ENCODE measurements at regions not wholly inside any gene's neighbourhood (a gene's known extent, or its start where the extent isn't known, plus 50 kb on each side); places are given as distances from the start of the nearest gene placed in this dataset.

DNA sequence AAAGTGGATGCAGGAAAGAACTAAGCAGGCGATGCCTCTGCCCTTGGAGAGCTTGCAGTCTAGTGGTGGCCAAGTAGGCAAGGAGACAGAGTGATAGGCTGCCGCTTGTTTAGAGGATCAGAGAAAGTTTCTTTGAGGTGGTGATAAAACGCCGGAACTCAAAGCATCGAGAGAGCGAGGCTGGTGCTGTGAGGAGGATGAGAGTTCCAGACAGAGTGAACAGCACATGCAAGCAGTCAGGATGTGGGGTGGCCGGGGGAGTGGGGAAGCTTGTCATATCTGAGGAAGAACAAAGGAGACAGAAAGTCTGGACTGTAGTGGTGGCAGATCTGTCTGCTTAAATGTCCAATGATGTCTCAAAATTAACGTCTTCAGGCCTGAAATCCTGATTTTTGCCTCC lies 319.7 kb downstream of the SNAPC1 start:
- no peak overlapping the region for H3K4me3 Mint-ChIP-seq
- H3K9me3 ChIP-seq: no peaks in the 10 kb centered on the region

DNA sequence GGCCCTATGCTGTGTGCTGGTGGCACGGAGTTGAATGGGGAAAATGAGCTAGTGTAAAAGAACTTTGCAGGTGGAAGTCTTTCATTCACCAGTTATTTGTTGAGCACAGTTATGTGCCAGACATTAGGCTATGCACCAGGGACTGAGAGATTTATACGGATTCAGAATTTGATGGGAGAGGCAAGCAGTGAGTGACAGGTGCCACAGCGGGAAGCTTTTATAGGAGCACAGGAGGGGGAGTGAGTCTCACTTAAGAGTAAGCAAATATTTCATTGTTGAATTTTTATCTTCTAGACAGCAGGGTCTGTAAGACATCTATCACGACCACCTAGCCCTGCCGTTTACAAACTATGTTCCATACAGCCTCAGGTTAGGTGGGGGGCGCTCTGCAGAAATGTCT lies 320.6 kb downstream of the SNAPC1 start:
- H3K27ac Mint-ChIP-seq: no peak overlapping the region
- CTCF ChIA-PET: interaction anchor here in 1 of 2 donors (1.4 kb wide), 1 partner anchor 245 kb away, joined by 3 read pairs; no protein-coding TSS in a partner anchor

More for the DNA sequence above, 319.7 kb downstream of the SNAPC1 start:
- Mint-ChIP-seq H3K4me1 (peaks cover 23 to 45% (median 35%) of the 10 kb centered on the region in 3 donors), H3K27me3 (peaks cover 3 to 4% of the 10 kb centered on the region in 2 donors), H3K36me3 (no peaks in the 10 kb centered on the region), H3K27ac (peak overlapping the region in 1 of 2 donors; percentile 30), H3K9me3 (peaks cover 0 to 4% (median 0%) of the 10 kb centered on the region in 3 donors)
- Histone ChIP-seq H3K27ac (ENCODE audit: low read length) (no peak overlapping the region), H3K36me3 (ENCODE audit: control insufficient read depth in 2 of 2, extremely low read depth in 1 of 2, insufficient read depth in 1 of 2, low read length in 1 of 2) (no peaks in the 10 kb centered on the region), H3K4me3 (ENCODE audit: control insufficient read depth in 1 of 2, extremely low read depth in 1 of 2, low read length in 1 of 2) (no peak overlapping the region), H3K27me3 (replicated peaks in 1 of 2; ENCODE audit: control insufficient read depth in 2 of 2, extremely low read depth in 1 of 2, insufficient read depth in 2 of 2, low read length in 1 of 2) (no peaks in the 10 kb centered on the region), H3K4me1 (ENCODE audit: control insufficient read depth in 1 of 2, extremely low read depth in 1 of 2, insufficient read depth in 2 of 2, low read length in 2 of 2) (peaks cover 13 to 30% of the 10 kb centered on the region in 2 experiments)
- ATAC-seq (replicated peaks in 1 of 4) (peak; percentile 35 to 73 (median 44)), DNase-seq (peak in 5 of 35 experiments; percentile 1 to 24 (median 4))
- CTCF ChIA-PET: interaction anchor here in 1 of 2 donors (1.4 kb wide), 1 partner anchor 244 kb away, joined by 3 read pairs; no protein-coding TSS in a partner anchor
- WGBS (ENCODE audit: insufficient coverage): 34% methylated on average over 8 of the region's 8 CpGs
- POLR2A ChIA-PET: no interaction called here

DNA sequence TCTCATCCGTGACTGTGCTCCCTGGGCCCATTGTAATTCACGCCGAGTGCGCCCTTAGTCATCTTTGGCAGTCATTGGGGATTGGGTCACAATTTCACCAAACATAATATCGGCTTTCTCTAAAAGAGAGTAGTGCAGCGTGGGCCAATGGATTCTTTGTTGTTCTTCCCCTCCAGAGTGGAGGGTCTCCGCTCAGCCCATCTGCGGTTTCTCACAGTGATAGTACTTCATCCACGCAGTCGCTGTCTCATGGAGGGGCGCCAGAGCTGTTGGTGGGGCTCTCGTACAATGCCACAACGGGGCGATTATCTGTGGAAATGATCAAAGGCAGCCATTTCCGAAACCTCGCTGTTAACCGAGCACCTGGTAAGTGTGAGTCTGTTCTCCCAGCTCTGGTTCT lies 321.8 kb downstream of the SNAPC1 start:
- Histone ChIP-seq H3K36me3 (ENCODE audit: control insufficient read depth in 2 of 2, extremely low read depth in 1 of 2, insufficient read depth in 1 of 2, low read length in 1 of 2) (no peaks in the 10 kb centered on the region), H3K27ac (ENCODE audit: low read length) (no peak overlapping the region), H3K4me1 (ENCODE audit: control insufficient read depth in 1 of 2, extremely low read depth in 1 of 2, insufficient read depth in 2 of 2, low read length in 2 of 2) (peaks cover 0 to 14% of the 10 kb centered on the region in 2 experiments), H3K9me3 (no peaks in the 10 kb centered on the region), H3K4me3 (ENCODE audit: control insufficient read depth in 1 of 2, extremely low read depth in 1 of 2, low read length in 1 of 2) (no peak overlapping the region), H3K27me3 (replicated peaks in 1 of 2; ENCODE audit: control insufficient read depth in 2 of 2, extremely low read depth in 1 of 2, insufficient read depth in 2 of 2, low read length in 1 of 2) (no peaks in the 10 kb centered on the region)
- ChIA-PET POLR2A (no interaction called here), CTCF (no interaction called here)
- Mint-ChIP-seq H3K4me3 (no peak overlapping the region), H3K9me3 (peaks cover 0 to 4% (median 0%) of the 10 kb centered on the region in 3 donors), H3K36me3 (no peaks in the 10 kb centered on the region), H3K4me1 (peaks cover 10 to 24% (median 15%) of the 10 kb centered on the region in 3 donors), H3K27me3 (peaks cover 5 to 8% of the 10 kb centered on the region in 2 donors), H3K27ac (no peak overlapping the region)
- no peak for ATAC-seq (replicated peaks in 1 of 4)
- DNase-seq: no peak
- WGBS (ENCODE audit: insufficient coverage): 86% methylated on average over 16 of the region's 17 CpGs

More for the DNA sequence above, 320.6 kb downstream of the SNAPC1 start:
- H3K9me3 Mint-ChIP-seq: peaks cover 0 to 4% (median 0%) of the 10 kb centered on the region in 3 donors
- no peaks in the 10 kb centered on the region for H3K36me3 Mint-ChIP-seq
- peaks cover 15 to 36% (median 27%) of the 10 kb centered on the region in 3 donors for H3K4me1 Mint-ChIP-seq
- H3K4me3 Mint-ChIP-seq: no peak overlapping the region
- WGBS (ENCODE audit: insufficient coverage): 90% methylated on average over 2 of the region's 6 CpGs
- H3K27me3 Mint-ChIP-seq: peaks cover 5 to 7% of the 10 kb centered on the region in 2 donors
- peaks cover 5 to 23% of the 10 kb centered on the region in 2 experiments for H3K4me1 ChIP-seq (ENCODE audit: control insufficient read depth in 1 of 2, extremely low read depth in 1 of 2, insufficient read depth in 2 of 2, low read length in 2 of 2)
- H3K27ac ChIP-seq (ENCODE audit: low read length): no peak overlapping the region
- no peak overlapping the region for H3K4me3 ChIP-seq (ENCODE audit: control insufficient read depth in 1 of 2, extremely low read depth in 1 of 2, low read length in 1 of 2)
- no peaks in the 10 kb centered on the region for H3K9me3 ChIP-seq
- no peaks in the 10 kb centered on the region for H3K36me3 ChIP-seq (ENCODE audit: control insufficient read depth in 2 of 2, extremely low read depth in 1 of 2, insufficient read depth in 1 of 2, low read length in 1 of 2)
- no peak for DNase-seq
- POLR2A ChIA-PET: no interaction called here
- H3K27me3 ChIP-seq (replicated peaks in 1 of 2; ENCODE audit: control insufficient read depth in 2 of 2, extremely low read depth in 1 of 2, insufficient read depth in 2 of 2, low read length in 1 of 2): no peaks in the 10 kb centered on the region
- ATAC-seq (replicated peaks in 1 of 4): no peak

DNA sequence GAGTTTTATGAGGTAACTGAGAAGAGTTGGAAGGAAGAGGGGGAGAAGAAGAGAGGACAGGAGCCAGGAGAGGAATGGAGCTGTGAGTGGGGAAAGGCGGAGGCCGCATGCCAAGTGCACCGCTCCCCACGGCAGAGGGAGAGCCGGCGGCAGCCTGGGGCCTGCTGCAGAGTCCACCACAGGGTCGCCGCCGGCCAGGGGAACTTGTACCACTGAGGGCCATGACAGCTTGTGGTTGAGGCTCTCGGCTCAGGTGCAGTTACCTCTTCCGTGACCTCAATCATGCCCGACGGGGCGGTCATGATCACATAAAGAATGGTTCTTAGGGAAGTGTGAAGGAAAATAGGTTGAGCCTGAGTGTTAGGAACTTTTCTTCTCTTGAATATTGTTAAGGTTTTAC lies 325.0 kb downstream of the SNAPC1 start:
- no peaks in the 10 kb centered on the region for H3K36me3 ChIP-seq (ENCODE audit: control insufficient read depth in 2 of 2, extremely low read depth in 1 of 2, insufficient read depth in 1 of 2, low read length in 1 of 2)
- ChIA-PET CTCF (interaction anchor here in 1 of 2 donors (0.5 kb wide), 1 partner anchor 31 kb away, joined by 3 read pairs; no protein-coding TSS in a partner anchor), POLR2A (no interaction called here)
- DNase-seq: no peak
- no peaks in the 10 kb centered on the region for H3K9me3 ChIP-seq
- no peak for ATAC-seq (replicated peaks in 1 of 4)
- no peak overlapping the region for H3K4me3 Mint-ChIP-seq
- H3K27me3 Mint-ChIP-seq: peaks cover 8 to 14% of the 10 kb centered on the region in 2 donors
- peaks cover 0 to 8% (median 5%) of the 10 kb centered on the region in 3 donors for H3K9me3 Mint-ChIP-seq
- H3K4me3 ChIP-seq (ENCODE audit: control insufficient read depth in 1 of 2, extremely low read depth in 1 of 2, low read length in 1 of 2): no peak overlapping the region
- no peak overlapping the region for H3K27ac Mint-ChIP-seq
- H3K36me3 Mint-ChIP-seq: no peaks in the 10 kb centered on the region
- H3K4me1 Mint-ChIP-seq: peaks cover 0 to 6% (median 2%) of the 10 kb centered on the region in 3 donors
- WGBS (ENCODE audit: insufficient coverage): 94% methylated on average over 14 of the region's 14 CpGs
- no peaks in the 10 kb centered on the region for H3K27me3 ChIP-seq (replicated peaks in 1 of 2; ENCODE audit: control insufficient read depth in 2 of 2, extremely low read depth in 1 of 2, insufficient read depth in 2 of 2, low read length in 1 of 2)
- H3K27ac ChIP-seq (ENCODE audit: low read length): no peak overlapping the region
- peaks cover 0 to 6% of the 10 kb centered on the region in 2 experiments for H3K4me1 ChIP-seq (ENCODE audit: control insufficient read depth in 1 of 2, extremely low read depth in 1 of 2, insufficient read depth in 2 of 2, low read length in 2 of 2)

DNA sequence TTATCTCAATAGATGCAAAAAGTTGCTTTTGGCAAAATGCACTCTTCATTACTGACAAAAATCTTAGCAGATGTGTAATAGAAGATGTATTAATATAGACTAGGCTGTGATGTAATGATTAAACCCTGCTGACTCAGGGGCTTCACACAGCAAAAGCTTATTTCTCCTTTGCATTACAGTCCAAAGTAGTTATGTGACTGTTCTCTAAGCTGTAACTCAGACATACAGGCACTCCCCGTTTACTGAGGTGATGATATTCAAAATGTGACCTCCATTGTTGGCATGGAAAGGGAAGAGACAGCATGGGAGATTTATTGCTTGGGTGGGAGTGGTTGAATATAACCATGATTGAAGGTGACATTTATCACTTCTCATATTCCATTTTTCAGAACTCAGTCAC lies 331.5 kb downstream of the SNAPC1 start:
- ATAC-seq (replicated peaks in 1 of 4) (no peak), DNase-seq (no peak)
- Histone ChIP-seq H3K36me3 (ENCODE audit: control insufficient read depth in 2 of 2, extremely low read depth in 1 of 2, insufficient read depth in 1 of 2, low read length in 1 of 2) (no peaks in the 10 kb centered on the region), H3K27me3 (replicated peaks in 1 of 2; ENCODE audit: control insufficient read depth in 2 of 2, extremely low read depth in 1 of 2, insufficient read depth in 2 of 2, low read length in 1 of 2) (no peaks in the 10 kb centered on the region), H3K4me1 (ENCODE audit: control insufficient read depth in 1 of 2, extremely low read depth in 1 of 2, insufficient read depth in 2 of 2, low read length in 2 of 2) (no peaks in the 10 kb centered on the region), H3K9me3 (no peaks in the 10 kb centered on the region), H3K4me3 (ENCODE audit: control insufficient read depth in 1 of 2, extremely low read depth in 1 of 2, low read length in 1 of 2) (no peak overlapping the region), H3K27ac (ENCODE audit: low read length) (no peak overlapping the region)
- peaks cover 3 to 5% (median 4%) of the 10 kb centered on the region in 3 donors for H3K9me3 Mint-ChIP-seq
- no peaks in the 10 kb centered on the region for H3K36me3 Mint-ChIP-seq
- ChIA-PET CTCF (no interaction called here), POLR2A (no interaction called here)
- no peak overlapping the region for H3K27ac Mint-ChIP-seq
- H3K27me3 Mint-ChIP-seq: peaks cover 6 to 9% of the 10 kb centered on the region in 2 donors
- peaks cover 0 to 2% (median 0%) of the 10 kb centered on the region in 3 donors for H3K4me1 Mint-ChIP-seq
- H3K4me3 Mint-ChIP-seq: no peak overlapping the region
- WGBS (ENCODE audit: insufficient coverage): 71% methylated on average over 1 of the region's 1 CpG

DNA sequence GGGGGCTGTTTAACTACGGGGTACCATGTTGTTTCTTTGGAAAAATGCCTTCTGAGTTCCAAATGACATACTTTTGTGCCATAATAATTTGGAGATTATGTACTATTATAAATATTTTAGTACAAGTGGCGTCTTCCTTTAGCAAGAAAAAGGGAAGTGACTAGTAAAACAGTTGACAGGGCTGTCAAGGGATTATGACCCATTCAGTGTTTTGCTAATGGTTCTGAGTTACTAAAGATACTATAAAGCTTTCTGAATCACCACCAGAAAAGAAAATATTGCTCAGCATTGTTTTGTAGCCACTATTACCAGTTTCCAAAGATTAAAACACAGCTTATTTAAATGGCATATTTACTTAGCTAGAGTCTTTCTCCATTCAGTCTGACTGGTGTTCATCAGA lies 334.9 kb downstream of the SNAPC1 start:
- Histone ChIP-seq H3K27me3 (replicated peaks in 1 of 2; ENCODE audit: control insufficient read depth in 2 of 2, extremely low read depth in 1 of 2, insufficient read depth in 2 of 2, low read length in 1 of 2) (no peaks in the 10 kb centered on the region), H3K4me1 (ENCODE audit: control insufficient read depth in 1 of 2, extremely low read depth in 1 of 2, insufficient read depth in 2 of 2, low read length in 2 of 2) (no peaks in the 10 kb centered on the region), H3K27ac (ENCODE audit: low read length) (peak overlapping the region; percentile 15), H3K36me3 (ENCODE audit: control insufficient read depth in 2 of 2, extremely low read depth in 1 of 2, insufficient read depth in 1 of 2, low read length in 1 of 2) (no peaks in the 10 kb centered on the region), H3K4me3 (ENCODE audit: control insufficient read depth in 1 of 2, extremely low read depth in 1 of 2, low read length in 1 of 2) (no peak overlapping the region), H3K9me3 (no peaks in the 10 kb centered on the region)
- ATAC-seq (replicated peaks in 1 of 4): no peak
- H3K36me3 Mint-ChIP-seq: no peaks in the 10 kb centered on the region
- POLR2A ChIA-PET: no interaction called here
- peaks cover 0 to 6% (median 0%) of the 10 kb centered on the region in 3 donors for H3K4me1 Mint-ChIP-seq
- CTCF ChIA-PET: no interaction called here
- peaks cover 3 to 6% of the 10 kb centered on the region in 2 donors for H3K27me3 Mint-ChIP-seq
- no peak overlapping the region for H3K27ac Mint-ChIP-seq
- no peak for DNase-seq
- peaks cover 0 to 3% (median 0%) of the 10 kb centered on the region in 3 donors for H3K9me3 Mint-ChIP-seq
- WGBS (ENCODE audit: insufficient coverage): no CpG with 5 or more reads among the region's 2 CpGs
- no peak overlapping the region for H3K4me3 Mint-ChIP-seq
